ENCODE measurements at regions not wholly inside any gene's neighbourhood (a gene's known extent, or its start where the extent isn't known, plus 50 kb on each side); places are given as distances from the start of the nearest gene placed in this dataset.

DNA sequence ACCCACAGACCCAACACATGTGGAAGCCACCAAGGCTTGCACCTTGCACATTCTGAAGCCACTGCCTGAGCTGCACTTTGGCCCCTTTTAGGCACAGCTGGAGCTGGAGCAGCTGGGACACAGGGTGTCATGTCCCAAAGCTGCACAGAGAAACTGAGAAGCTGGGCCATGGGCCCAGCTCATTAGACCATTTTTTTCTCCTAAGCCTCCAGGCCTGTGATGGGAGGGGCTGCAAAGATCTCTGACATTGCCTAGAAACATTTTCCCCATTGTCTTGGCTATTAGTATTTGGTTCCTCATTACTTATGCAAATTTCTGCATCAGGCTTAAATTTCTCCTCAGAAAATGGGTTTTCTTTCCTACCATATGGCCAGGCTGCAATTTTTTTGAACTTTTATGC is 447.4 kb upstream of the HS3ST1 start:
- no TSS peak for BruUV-seq (replicated peaks)
- no peaks in the 10 kb centered on the region for H4K20me1 ChIP-seq (ENCODE audit: insufficient read depth, low read length)
- in situ Hi-C loops (cut with HindIII; ENCODE audit: extremely low pct_ligation_motif_present, low pct_unique_long_range_greater_than_20kb) (no loop called here), intact Hi-C loops (cut with micrococcal nuclease; ENCODE audit: unreplicated experiment) (no loop called here)
- ChIA-PET POLR2A (no interaction called here), CTCF (ENCODE audit: low intra/inter-chr PET ratio, low total read pairs) (no interaction called here)
- FAIRE-seq (no peak), ATAC-seq (no peak), DNase-seq (ENCODE audit: low spot score) (no peak)
- peaks cover 70% of the 10 kb centered on the region for H3K9me3 ChIP-seq (ENCODE audit: low read length)
- H3K9ac ChIP-seq (ENCODE audit: insufficient read depth, low read depth, low read length) = no peak overlapping the region
- no peak for TF ChIP-seq ZNF337 (CRISPR knock-in tag; IDR thresholded peaks at IDR 0.05; ENCODE audit: borderline replicate concordance, low read depth)
- no peak for TF ChIP-seq POGZ (CRISPR knock-in tag; IDR thresholded peaks at IDR 0.05)
- TF ChIP-seq PTBP1 (IDR thresholded peaks at IDR 0.05; ENCODE audit: low read depth, low read length, poor library complexity, severe bottlenecking) = no peak
- TF ChIP-seq MIER3 (CRISPR knock-in tag; IDR thresholded peaks at IDR 0.05; ENCODE audit: borderline replicate concordance) = no peak
- TF ChIP-seq ZSCAN20 (CRISPR knock-in tag; IDR thresholded peaks at IDR 0.05; ENCODE audit: borderline replicate concordance) = no peak
- no peak for TF ChIP-seq ZNF253 (CRISPR knock-in tag; IDR thresholded peaks at IDR 0.05; ENCODE audit: borderline replicate concordance)
- TF ChIP-seq ZEB1 (IDR thresholded peaks at IDR 0.05; ENCODE audit: insufficient replicate concordance, low read depth) = no peak
- no peaks in the 10 kb centered on the region for H3K79me2 ChIP-seq (ENCODE audit: insufficient read depth, low read length)
- no peaks in the 10 kb centered on the region for H3K27me3 ChIP-seq (ENCODE audit: control insufficient read depth in 1 of 2, insufficient read depth in 2 of 2, low read length in 2 of 2)
- no peak overlapping the region for H3K4me3 ChIP-seq (replicated peaks in 1 of 3; ENCODE audit: insufficient read depth in 1 of 3, low read depth in 2 of 3, low read length in 3 of 3)
- H3K4me2 ChIP-seq (ENCODE audit: low read depth, low read length) = no peak overlapping the region
- H2AFZ ChIP-seq (ENCODE audit: low read length) = no peak overlapping the region
- H3K36me3 ChIP-seq (replicated peaks in 1 of 2; ENCODE audit: control insufficient read depth in 1 of 2, insufficient read depth in 2 of 2, low read length in 2 of 2) = no peaks in the 10 kb centered on the region
- H3K27ac ChIP-seq (ENCODE audit: extremely low read length, insufficient read depth, low read length) = no peak overlapping the region
- H3K4me1 ChIP-seq (ENCODE audit: insufficient read depth, low read length) = no peaks in the 10 kb centered on the region

DNA sequence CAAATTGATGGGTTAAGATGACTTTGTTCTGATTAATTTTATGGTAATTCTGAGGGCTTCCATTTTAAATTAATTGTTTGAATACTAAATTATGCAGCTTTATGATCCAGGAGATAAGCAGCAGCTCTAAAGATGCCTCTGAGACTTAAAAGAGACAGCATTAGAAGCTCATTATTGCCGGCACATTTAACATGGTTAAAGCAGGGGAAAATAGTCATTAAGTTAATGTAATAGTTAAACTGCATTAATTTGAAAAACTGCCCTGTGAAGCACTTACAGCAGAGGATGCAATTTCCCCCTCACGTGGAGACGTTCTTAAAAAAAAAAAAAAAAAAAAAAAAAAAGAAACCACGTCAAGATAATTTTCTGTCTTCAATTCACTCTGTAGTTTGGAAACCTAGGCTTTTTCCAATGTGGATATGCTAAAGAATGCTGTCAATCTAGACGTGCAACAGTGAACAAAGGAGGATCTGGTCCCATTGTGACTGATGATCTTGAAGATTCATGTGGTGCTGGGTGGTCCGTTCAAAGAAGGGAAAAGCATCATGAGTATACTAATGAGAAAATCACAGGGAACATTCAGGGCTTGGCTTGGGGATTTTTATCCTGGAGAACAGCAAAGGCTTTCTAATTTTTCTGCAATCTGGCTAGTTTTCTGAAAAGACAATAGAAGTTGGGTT is 440.6 kb upstream of the HS3ST1 start:
- FAIRE-seq (no peak), DNase-seq (ENCODE audit: low spot score) (no peak), ATAC-seq (no peak)
- under 1% methylated on average over 6 of the region's 6 CpGs for WGBS (ENCODE audit: low lambda C conversion rate)
- H3K36me3 ChIP-seq (replicated peaks in 1 of 2; ENCODE audit: control insufficient read depth in 1 of 2, insufficient read depth in 2 of 2, low read length in 2 of 2) = no peaks in the 10 kb centered on the region
- CTCF ChIA-PET (ENCODE audit: low intra/inter-chr PET ratio, low total read pairs) = no interaction called here
- H3K27ac ChIP-seq (ENCODE audit: extremely low read length, insufficient read depth, low read length) = no peak overlapping the region
- POLR2A ChIA-PET = no interaction called here
- H3K4me2 ChIP-seq (ENCODE audit: low read depth, low read length) = no peak overlapping the region
- peaks cover 84% of the 10 kb centered on the region for H3K9me3 ChIP-seq (ENCODE audit: low read length)
- intact Hi-C loops (cut with micrococcal nuclease; ENCODE audit: unreplicated experiment) = no loop called here
- H3K9ac ChIP-seq (ENCODE audit: insufficient read depth, low read depth, low read length) = no peak overlapping the region
- H3K27me3 ChIP-seq (ENCODE audit: control insufficient read depth in 1 of 2, insufficient read depth in 2 of 2, low read length in 2 of 2) = no peaks in the 10 kb centered on the region
- no peaks in the 10 kb centered on the region for H3K79me2 ChIP-seq (ENCODE audit: insufficient read depth, low read length)
- TF ChIP-seq MEIS2 (CRISPR knock-in tag; IDR thresholded peaks at IDR 0.05) (no peak), FOXK1 (CRISPR knock-in tag; IDR thresholded peaks at IDR 0.05; ENCODE audit: borderline replicate concordance, low read depth) (no peak), HES4 (CRISPR knock-in tag; IDR thresholded peaks at IDR 0.05; ENCODE audit: borderline replicate concordance) (no peak), SRSF1 (optimal IDR thresholded peaks at IDR 0.05; ENCODE audit: low read depth, low read length) (no peak), THAP11 (CRISPR knock-in tag; IDR thresholded peaks at IDR 0.05) (no peak), ZNF124 (CRISPR knock-in tag; IDR thresholded peaks at IDR 0.05) (no peak), ZKSCAN8 (CRISPR knock-in tag; IDR thresholded peaks at IDR 0.05; ENCODE audit: borderline replicate concordance) (no peak), ZNF274 (CRISPR knock-in tag; IDR thresholded peaks at IDR 0.05) (no peak)
- TF ChIP-seq, protein P1, sequence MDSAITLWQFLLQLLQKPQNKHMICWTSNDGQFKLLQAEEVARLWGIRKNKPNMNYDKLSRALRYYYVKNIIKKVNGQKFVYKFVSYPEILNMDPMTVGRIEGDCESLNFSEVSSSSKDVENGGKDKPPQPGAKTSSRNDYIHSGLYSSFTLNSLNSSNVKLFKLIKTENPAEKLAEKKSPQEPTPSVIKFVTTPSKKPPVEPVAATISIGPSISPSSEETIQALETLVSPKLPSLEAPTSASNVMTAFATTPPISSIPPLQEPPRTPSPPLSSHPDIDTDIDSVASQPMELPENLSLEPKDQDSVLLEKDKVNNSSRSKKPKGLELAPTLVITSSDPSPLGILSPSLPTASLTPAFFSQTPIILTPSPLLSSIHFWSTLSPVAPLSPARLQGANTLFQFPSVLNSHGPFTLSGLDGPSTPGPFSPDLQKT (CRISPR knock-in tag; IDR thresholded peaks at IDR 0.05; ENCODE audit: borderline replicate concordance) = no peak
- TF ChIP-seq, protein P2, sequence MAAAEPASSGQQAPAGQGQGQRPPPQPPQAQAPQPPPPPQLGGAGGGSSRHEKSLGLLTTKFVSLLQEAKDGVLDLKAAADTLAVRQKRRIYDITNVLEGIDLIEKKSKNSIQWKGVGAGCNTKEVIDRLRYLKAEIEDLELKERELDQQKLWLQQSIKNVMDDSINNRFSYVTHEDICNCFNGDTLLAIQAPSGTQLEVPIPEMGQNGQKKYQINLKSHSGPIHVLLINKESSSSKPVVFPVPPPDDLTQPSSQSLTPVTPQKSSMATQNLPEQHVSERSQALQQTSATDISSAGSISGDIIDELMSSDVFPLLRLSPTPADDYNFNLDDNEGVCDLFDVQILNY (CRISPR knock-in tag; conservative IDR thresholded peaks at IDR 0.05) = no peak
- no peak overlapping the region for H3K4me3 ChIP-seq (replicated peaks in 1 of 3; ENCODE audit: insufficient read depth in 1 of 3, low read depth in 2 of 3, low read length in 3 of 3)
- in situ Hi-C loops (cut with HindIII; ENCODE audit: extremely low pct_ligation_motif_present, low pct_unique_long_range_greater_than_20kb) = no loop called here
- no peak overlapping the region for H2AFZ ChIP-seq (ENCODE audit: low read length)
- BruUV-seq (replicated peaks) = no TSS peak
- H3K4me1 ChIP-seq (ENCODE audit: insufficient read depth, low read length) = no peaks in the 10 kb centered on the region
- no peaks in the 10 kb centered on the region for H4K20me1 ChIP-seq (ENCODE audit: insufficient read depth, low read length)

Data from HepG2 (cell line).